ENCODE measurements at regions not wholly inside any gene's neighbourhood (a gene's known extent, or its start where the extent isn't known, plus 50 kb on each side); places are given as distances from the start of the nearest gene placed in this dataset.

DNA sequence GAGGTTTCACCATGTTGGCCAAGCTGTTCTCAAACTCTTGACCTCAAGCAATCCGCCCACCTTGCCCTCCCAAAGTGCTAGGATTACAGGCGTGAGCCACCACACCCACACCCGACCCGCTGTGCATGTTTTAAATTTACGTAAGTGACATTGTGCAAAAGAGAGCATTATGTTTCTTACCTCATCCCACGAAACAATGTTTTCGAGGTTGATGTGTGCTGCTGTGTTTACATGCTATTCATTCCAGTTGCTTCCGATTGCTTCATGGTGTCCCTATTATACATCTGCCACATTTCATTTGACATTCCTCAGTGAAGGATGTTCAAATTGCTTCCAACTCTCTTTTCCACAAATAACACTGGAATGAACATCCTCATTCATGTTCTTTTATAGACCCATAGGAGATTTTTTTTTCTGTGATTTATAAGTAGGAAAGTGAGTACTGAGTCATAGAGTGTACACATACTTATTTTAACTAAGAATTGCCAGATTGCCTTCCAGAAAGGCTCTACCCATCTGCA is 403.9 kb upstream of the JARID2 start:
- POLR2A ChIA-PET: no interaction called here
- Mint-ChIP-seq H3K4me1 (peaks cover 0 to 3% (median 0%) of the 10 kb centered on the region in 4 donors), H3K27me3 (peaks cover 0 to 5% (median 3%) of the 10 kb centered on the region in 5 donors), H3K27ac (no peak overlapping the region), H3K36me3 (no peaks in the 10 kb centered on the region), H3K4me3 (no peak overlapping the region), H3K9me3 (no peaks in the 10 kb centered on the region)
- no peak for DNase-seq
- no peak for ATAC-seq

- no peak for ATAC-seq
- DNase-seq: no peak
- H3K27me3 Mint-ChIP-seq: peaks cover 0 to 3% (median 0%) of the 10 kb centered on the region in 5 donors
- no peak overlapping the region for H3K27ac Mint-ChIP-seq
- no peaks in the 10 kb centered on the region for H3K36me3 Mint-ChIP-seq
- no peaks in the 10 kb centered on the region for H3K9me3 Mint-ChIP-seq
- POLR2A ChIA-PET: no interaction called here
- H3K4me1 Mint-ChIP-seq: peaks cover 0 to 3% (median 0%) of the 10 kb centered on the region in 4 donors
- no peak overlapping the region for H3K4me3 Mint-ChIP-seq
Measured at GRCh38 chr6:14844411-14844810, 401.5 kb upstream of the JARID2 start.

- no peaks in the 10 kb centered on the region for H3K9me3 Mint-ChIP-seq
- POLR2A ChIA-PET: no interaction called here
- H3K27ac Mint-ChIP-seq: no peak overlapping the region
- H3K4me3 Mint-ChIP-seq: no peak overlapping the region
- ATAC-seq (no peak), DNase-seq (no peak)
- H3K4me1 Mint-ChIP-seq: no peaks in the 10 kb centered on the region
- no peaks in the 10 kb centered on the region for H3K36me3 Mint-ChIP-seq
- H3K27me3 Mint-ChIP-seq: peaks cover 0 to 2% (median 0%) of the 10 kb centered on the region in 5 donors
Measured at GRCh38 chr6:14848019-14848418, 397.9 kb upstream of the JARID2 start.

GRCh38 chr6:14849185-14849584 is 396.7 kb upstream of the JARID2 start:
- Mint-ChIP-seq H3K4me1 (no peaks in the 10 kb centered on the region), H3K36me3 (no peaks in the 10 kb centered on the region), H3K9me3 (no peaks in the 10 kb centered on the region), H3K27ac (no peak overlapping the region), H3K4me3 (no peak overlapping the region), H3K27me3 (peaks cover 0 to 2% (median 0%) of the 10 kb centered on the region in 5 donors)
- no peak for ATAC-seq
- POLR2A ChIA-PET: interaction anchor here (0.7 kb wide), 1 partner anchor 638 kb away, joined by 3 read pairs; no protein-coding TSS in a partner anchor
- DNase-seq: no peak

DNA sequence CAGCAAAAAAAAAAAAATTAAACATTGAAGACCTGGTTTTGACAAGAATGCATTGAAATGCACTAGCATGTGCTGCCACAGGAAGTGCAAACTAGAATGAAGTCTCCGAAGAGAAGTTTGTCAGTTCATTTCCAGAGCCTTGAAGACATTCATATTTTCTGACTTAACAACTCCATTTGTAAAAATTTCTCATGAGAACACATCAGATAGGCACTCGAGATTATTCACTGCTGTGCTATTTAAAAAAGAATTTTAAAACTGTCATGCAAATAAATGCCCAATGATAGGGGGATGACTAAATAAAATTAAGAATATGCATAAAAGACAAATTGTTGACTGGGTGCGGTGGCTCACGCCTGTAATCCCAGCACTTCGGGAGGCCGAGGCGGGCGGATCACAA is 394.6 kb upstream of the JARID2 start:
- peaks cover 0 to 3% (median under 1%) of the 10 kb centered on the region in 4 donors for H3K4me1 Mint-ChIP-seq
- POLR2A ChIA-PET: no interaction called here
- no peak overlapping the region for H3K4me3 Mint-ChIP-seq
- H3K9me3 Mint-ChIP-seq: no peaks in the 10 kb centered on the region
- no peaks in the 10 kb centered on the region for H3K36me3 Mint-ChIP-seq
- no peak for ATAC-seq
- peaks cover 0 to 2% (median 0%) of the 10 kb centered on the region in 5 donors for H3K27me3 Mint-ChIP-seq
- no peak for DNase-seq
- H3K27ac Mint-ChIP-seq: no peak overlapping the region

DNA sequence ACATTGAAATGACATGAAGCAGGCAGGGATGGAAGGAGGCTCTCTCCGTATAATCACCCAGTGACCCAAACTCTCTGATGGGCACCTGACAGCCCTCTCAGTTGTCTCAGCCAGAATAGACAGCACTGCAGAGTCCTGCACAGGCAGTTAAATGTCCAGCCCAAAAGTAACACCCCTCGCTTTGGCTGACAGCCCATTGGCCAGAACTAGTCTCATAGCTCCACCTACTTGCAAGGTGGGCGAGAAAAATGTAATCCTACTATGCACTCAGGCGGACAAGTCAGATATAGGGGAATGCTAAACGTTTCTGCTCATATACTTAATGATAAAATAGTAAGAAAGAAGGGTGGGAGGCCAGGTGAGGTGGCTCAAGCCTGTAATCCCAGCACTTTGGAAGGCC is 393.5 kb upstream of the JARID2 start:
- peaks cover 0 to 5% (median 0%) of the 10 kb centered on the region in 9 donors for H3K9me3 Mint-ChIP-seq
- no peaks in the 10 kb centered on the region for H3K36me3 Mint-ChIP-seq
- H3K27ac Mint-ChIP-seq: peak overlapping the region in 1 of 10 donors; percentile 55
- H3K4me1 Mint-ChIP-seq: peaks cover 4 to 10% (median 7%) of the 10 kb centered on the region in 4 donors
- ATAC-seq (no peak), DNase-seq (no peak)
- POLR2A ChIA-PET: no interaction called here
- H3K27me3 Mint-ChIP-seq: peaks cover 0 to 2% (median 0%) of the 10 kb centered on the region in 5 donors
- no peak overlapping the region for H3K4me3 Mint-ChIP-seq

DNA sequence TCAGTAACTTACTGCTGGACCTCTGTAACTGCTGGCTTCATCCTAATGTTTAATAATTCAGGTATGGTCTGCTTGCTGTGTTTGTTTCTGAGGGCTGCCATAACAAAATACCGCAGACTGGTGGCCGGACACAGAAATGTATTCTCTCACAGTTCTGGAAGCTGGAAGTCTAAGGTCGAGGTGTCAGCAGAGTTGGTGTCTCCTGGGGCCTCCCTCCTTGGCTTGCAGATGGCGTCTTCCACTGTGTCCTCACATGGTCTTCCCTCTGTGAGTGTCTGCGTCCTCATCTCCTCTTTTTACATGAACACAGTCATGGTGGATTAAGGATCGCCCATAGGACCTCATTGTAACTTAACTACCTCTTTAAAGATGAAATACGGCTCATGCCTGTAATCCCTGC is 389.7 kb upstream of the JARID2 start:
- H3K27ac Mint-ChIP-seq: peak overlapping the region in 7 of 10 donors; percentile 6 to 100 (median 30)
- no peaks in the 10 kb centered on the region for H3K27me3 Mint-ChIP-seq
- POLR2A ChIA-PET: no interaction called here
- peaks cover 11 to 32% (median 20%) of the 10 kb centered on the region in 4 donors for H3K4me1 Mint-ChIP-seq
- DNase-seq (no peak), ATAC-seq (no peak)
- H3K36me3 Mint-ChIP-seq: no peaks in the 10 kb centered on the region
- peaks cover 0 to 7% (median 0%) of the 10 kb centered on the region in 9 donors for H3K9me3 Mint-ChIP-seq
- H3K4me3 Mint-ChIP-seq: peak overlapping the region in 1 of 10 donors; percentile 11

DNA sequence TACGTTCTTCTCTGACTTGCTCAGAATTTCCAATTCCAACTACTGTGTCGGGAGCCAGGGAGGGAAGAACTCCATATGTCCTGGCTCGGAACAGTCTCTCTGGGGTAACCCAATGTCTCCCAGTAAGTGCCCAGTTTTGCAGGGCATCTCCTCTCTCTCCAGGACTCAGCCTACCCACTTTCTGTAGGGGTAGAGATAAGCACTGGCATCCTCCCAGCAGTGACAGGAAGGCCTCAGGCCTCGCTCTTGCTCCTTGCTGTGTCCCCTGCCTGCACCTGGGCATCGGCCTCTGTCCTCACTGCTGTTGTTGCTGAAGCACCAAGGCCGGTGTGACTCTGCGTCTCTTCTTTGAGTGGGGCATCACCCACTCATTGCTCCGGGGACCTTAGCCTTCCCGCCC is 388.9 kb upstream of the JARID2 start:
- H3K27ac Mint-ChIP-seq: peak overlapping the region; percentile 90 to 100 (median 98)
- no peak for DNase-seq
- no peaks in the 10 kb centered on the region for H3K27me3 Mint-ChIP-seq
- peak; percentile 4 to 10 for ATAC-seq
- no peaks in the 10 kb centered on the region for H3K36me3 Mint-ChIP-seq
- peaks cover 0 to 7% (median 0%) of the 10 kb centered on the region in 9 donors for H3K9me3 Mint-ChIP-seq
- peaks cover 11 to 39% (median 22%) of the 10 kb centered on the region in 4 donors for H3K4me1 Mint-ChIP-seq
- peak overlapping the region; percentile 79 to 94 (median 88) for H3K4me3 Mint-ChIP-seq
- POLR2A ChIA-PET: interaction anchor here (1.2 kb wide), 1 partner anchor 11 kb away, joined by 4 read pairs; no protein-coding TSS in a partner anchor

- DNase-seq: peak; percentile 57 to 92 (median 86)
- Mint-ChIP-seq H3K9me3 (peaks cover 0 to 7% (median 0%) of the 10 kb centered on the region in 9 donors), H3K27ac (peak overlapping the region; percentile 90 to 100 (median 98)), H3K4me3 (peak overlapping the region; percentile 79 to 94 (median 88)), H3K4me1 (peaks cover 11 to 39% (median 22%) of the 10 kb centered on the region in 4 donors), H3K36me3 (no peaks in the 10 kb centered on the region), H3K27me3 (no peaks in the 10 kb centered on the region)
- peak; percentile 97 for ATAC-seq
- POLR2A ChIA-PET: interaction anchor here (1.2 kb wide), 1 partner anchor 10 kb away, joined by 4 read pairs; no protein-coding TSS in a partner anchor
Measured at GRCh38 chr6:14857501-14857900, 388.4 kb upstream of the JARID2 start.

DNA sequence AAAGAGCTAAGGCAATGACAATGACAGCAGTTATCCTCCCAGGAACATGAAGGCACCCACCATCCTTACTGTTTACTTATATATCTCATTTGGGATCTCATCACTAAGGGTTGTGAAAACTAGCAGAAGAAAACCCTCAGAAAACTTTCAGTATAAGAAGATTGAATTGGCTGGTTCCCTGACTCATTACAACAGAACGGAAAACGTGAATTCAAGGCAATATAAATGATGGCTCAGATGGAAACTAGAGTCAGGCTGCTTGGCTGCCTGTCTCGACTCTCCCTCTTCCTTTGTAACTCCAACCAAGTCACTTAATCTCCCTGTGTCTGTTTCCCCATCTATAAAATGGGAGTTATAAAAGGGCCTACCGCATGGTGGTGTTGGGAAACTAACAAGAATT is 387.1 kb upstream of the JARID2 start:
- H3K27ac Mint-ChIP-seq: peak overlapping the region in 9 of 10 donors; percentile 20 to 50 (median 38)
- peaks cover 0 to 7% (median 0%) of the 10 kb centered on the region in 9 donors for H3K9me3 Mint-ChIP-seq
- no peak for ATAC-seq
- no peaks in the 10 kb centered on the region for H3K36me3 Mint-ChIP-seq
- H3K4me3 Mint-ChIP-seq: no peak overlapping the region
- no peak for DNase-seq
- H3K27me3 Mint-ChIP-seq: no peaks in the 10 kb centered on the region
- H3K4me1 Mint-ChIP-seq: peaks cover 11 to 41% (median 22%) of the 10 kb centered on the region in 4 donors
- POLR2A ChIA-PET: no interaction called here

- peaks cover 14 to 49% (median 29%) of the 10 kb centered on the region in 4 donors for H3K4me1 Mint-ChIP-seq
- no peak overlapping the region for H3K27ac Mint-ChIP-seq
- H3K9me3 Mint-ChIP-seq: peaks cover 0 to 7% (median 0%) of the 10 kb centered on the region in 9 donors
- POLR2A ChIA-PET: interaction anchor here (0.6 kb wide), 1 partner anchor 16 kb away, joined by 3 read pairs; no protein-coding TSS in a partner anchor
- ATAC-seq (no peak), DNase-seq (no peak)
- H3K27me3 Mint-ChIP-seq: no peaks in the 10 kb centered on the region
- H3K36me3 Mint-ChIP-seq: no peaks in the 10 kb centered on the region
- no peak overlapping the region for H3K4me3 Mint-ChIP-seq
Measured at GRCh38 chr6:14860774-14861173, 385.1 kb upstream of the JARID2 start.

DNA sequence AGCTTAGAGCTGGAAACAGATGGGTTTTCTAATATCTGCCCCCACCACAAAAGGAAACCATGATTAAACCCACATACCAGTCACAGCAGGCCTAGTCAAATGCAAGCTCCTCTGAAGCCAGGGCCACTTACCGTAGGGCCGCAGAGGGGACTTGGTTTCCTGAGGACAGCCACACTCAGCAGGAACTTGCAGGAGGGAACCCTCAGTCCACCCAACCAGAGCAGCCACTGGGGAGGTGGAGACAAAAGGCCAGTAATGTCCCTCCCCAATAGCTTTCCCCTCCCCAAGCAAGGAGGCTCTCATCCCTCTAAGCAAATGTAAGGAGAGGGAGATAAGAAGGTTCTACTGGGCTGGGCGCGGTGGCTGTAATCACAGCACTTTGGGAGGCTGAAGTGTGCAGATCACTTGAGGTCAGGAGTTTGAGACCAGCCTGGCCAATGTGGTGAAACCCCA is 384.4 kb upstream of the JARID2 start:
- DNase-seq (no peak), ATAC-seq (no peak)
- POLR2A ChIA-PET: interaction anchor here (0.6 kb wide), 1 partner anchor 15 kb away, joined by 3 read pairs; no protein-coding TSS in a partner anchor
- Mint-ChIP-seq H3K27me3 (no peaks in the 10 kb centered on the region), H3K4me1 (peaks cover 16 to 56% (median 30%) of the 10 kb centered on the region in 4 donors), H3K9me3 (peaks cover 0 to 7% (median 0%) of the 10 kb centered on the region in 9 donors), H3K4me3 (no peak overlapping the region), H3K36me3 (no peaks in the 10 kb centered on the region), H3K27ac (peak overlapping the region in 1 of 10 donors; percentile 31)

DNA sequence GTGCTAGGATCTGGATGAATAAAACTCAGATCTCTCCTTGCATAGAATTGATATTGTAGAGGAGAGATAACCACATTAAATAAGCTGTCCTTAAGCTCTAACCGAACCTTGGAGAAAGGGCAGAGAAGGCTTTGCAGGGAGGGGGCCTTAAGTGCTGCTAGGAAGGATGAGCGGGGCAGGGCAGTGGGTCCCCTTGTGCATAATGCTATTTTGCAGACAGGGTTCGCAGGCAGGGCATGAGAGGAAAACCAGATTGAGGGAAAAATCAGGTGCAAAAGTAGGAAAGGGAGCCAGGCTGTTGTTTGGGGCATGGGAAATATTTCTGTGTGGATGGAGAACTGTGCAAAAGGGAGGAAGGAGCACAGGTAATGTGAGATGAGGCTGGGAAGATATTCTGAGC is 383.0 kb upstream of the JARID2 start:
- ATAC-seq (no peak), DNase-seq (no peak)
- no peaks in the 10 kb centered on the region for H3K36me3 Mint-ChIP-seq
- H3K27me3 Mint-ChIP-seq: no peaks in the 10 kb centered on the region
- no peaks in the 10 kb centered on the region for H3K9me3 Mint-ChIP-seq
- H3K27ac Mint-ChIP-seq: peak overlapping the region in 2 of 10 donors; percentile 20 to 46
- no peak overlapping the region for H3K4me3 Mint-ChIP-seq
- peaks cover 7 to 50% (median 19%) of the 10 kb centered on the region in 4 donors for H3K4me1 Mint-ChIP-seq
- POLR2A ChIA-PET: no interaction called here

Measured in naive thymus-derived CD8-positive, alpha-beta T cell (primary cell).